SK-N-MC (cell line): ENCODE measurements at regions not wholly inside any gene's neighbourhood (a gene's known extent, or its start where the extent isn't known, plus 50 kb on each side); places are given as distances from the start of the nearest gene placed in this dataset.

Source experiments
- DNase-seq: peaks from one replicate; pipeline ENCODE4 v3.0.0-alpha.2; 2011; ENCODE audit warnings: low read depth, low spot score
- H3K27ac ChIP-seq: fragments of 200-600 bp; sonication (generic); 2 replicates; pipeline ENCODE4 v1.5.1; 2016; ENCODE audit warnings: mixed run types
- H3K36me3 ChIP-seq: fragments of 200-600 bp; sonication (generic); 2 replicates; pipeline ENCODE4 v1.6.1; 2017; ENCODE audit warnings: antibody characterized with exemption, low read length, mixed read lengths; ENCODE audit not compliant: insufficient read depth
- H3K4me3 ChIP-seq: fragments of 200-600 bp; sonication (generic); 2 replicates; pipeline ENCODE4 v1.5.1; 2016
- H3K9ac ChIP-seq: fragments of 200-600 bp; sonication (generic); 2 replicates; pipeline ENCODE4 v1.8.0; 2017; ENCODE audit warnings: mixed run types, mixed read lengths; ENCODE audit not compliant: insufficient read length
- H3K9me3 ChIP-seq: fragments of 200-600 bp; sonication (generic); 2 replicates; pipeline ENCODE4 v1.6.1; 2017; ENCODE audit warnings: low read depth, mild to moderate bottlenecking, antibody characterized with exemption, low read length, moderate library complexity, mixed read lengths
- EZH2 ChIP-seq: fragments of 200-600 bp; sonication (generic); IDR thresholded peaks from one replicate; pipeline ENCODE4 v1.6.1; 2017; ENCODE audit warnings: antibody characterized with exemption
- FOXP2 ChIP-seq: optimal IDR thresholded peaks from 2 replicates; pipeline ENCODE3; 2011; ENCODE audit warnings: mild to moderate bottlenecking, moderate library complexity; ENCODE audit not compliant: insufficient read depth; ENCODE audit errors: extremely low read length, control extremely low read depth
- POLR2AphosphoS5 ChIP-seq: IDR thresholded peaks from 2 replicates; pipeline ENCODE4 v1.6.1; 2012; ENCODE audit warnings: mild to moderate bottlenecking, low read depth, low read length, borderline replicate concordance

DNA sequence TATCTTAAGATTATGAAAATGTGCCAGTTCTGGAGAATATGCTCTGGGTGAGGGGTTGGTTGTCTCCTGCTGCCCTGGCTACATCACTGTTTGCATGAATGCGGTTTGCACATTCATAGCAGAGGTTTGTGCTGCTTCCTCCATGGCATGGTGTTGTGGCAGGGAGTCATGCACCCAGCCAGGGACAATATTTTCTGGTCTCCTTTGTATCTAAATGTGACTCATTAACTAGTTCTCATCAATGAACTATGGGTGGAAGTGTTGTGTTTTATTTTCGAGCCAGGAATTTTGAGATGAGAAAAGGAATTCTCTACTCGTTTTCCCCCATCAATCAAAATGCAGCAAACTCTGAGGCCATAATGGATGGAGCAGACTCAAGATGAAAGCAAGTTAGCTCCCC is 527.3 kb downstream of the SNAPC1 start:
- Histone ChIP-seq H3K4me3 (no peak overlapping the region), H3K9ac (no peak overlapping the region), H3K27ac (no peak overlapping the region), H3K9me3 (no peaks in the 10 kb centered on the region), H3K36me3 (no peaks in the 10 kb centered on the region)
- no peak for DNase-seq
- no peak for TF ChIP-seq FOXP2
- TF ChIP-seq EZH2, result no peak
- no peak for TF ChIP-seq POLR2AphosphoS5

DNA sequence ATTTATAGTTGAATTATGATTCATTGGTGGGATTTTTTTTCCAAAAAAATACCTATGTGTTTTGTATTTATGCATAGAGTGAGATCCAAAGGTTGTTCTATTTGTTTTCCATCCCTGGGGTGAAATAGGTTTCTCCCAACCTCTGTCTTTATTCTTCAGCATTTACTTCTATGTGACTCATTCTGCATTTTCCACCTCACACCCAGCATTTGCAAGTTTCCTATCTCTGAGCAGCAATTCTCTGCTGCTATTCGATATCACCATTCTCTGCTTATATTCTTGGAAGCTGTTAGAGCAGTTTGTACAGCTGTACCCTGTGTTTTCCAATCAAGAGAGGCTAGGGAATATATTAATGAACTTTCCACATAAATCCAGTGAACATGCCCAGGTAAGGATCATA is 538.9 kb downstream of the SNAPC1 start:
- Histone ChIP-seq H3K4me3 (no peak overlapping the region), H3K9ac (no peak overlapping the region), H3K36me3 (no peaks in the 10 kb centered on the region), H3K9me3 (no peaks in the 10 kb centered on the region), H3K27ac (no peak overlapping the region)
- no peak for DNase-seq
- TF ChIP-seq POLR2AphosphoS5 (no peak), FOXP2 (no peak)

DNA sequence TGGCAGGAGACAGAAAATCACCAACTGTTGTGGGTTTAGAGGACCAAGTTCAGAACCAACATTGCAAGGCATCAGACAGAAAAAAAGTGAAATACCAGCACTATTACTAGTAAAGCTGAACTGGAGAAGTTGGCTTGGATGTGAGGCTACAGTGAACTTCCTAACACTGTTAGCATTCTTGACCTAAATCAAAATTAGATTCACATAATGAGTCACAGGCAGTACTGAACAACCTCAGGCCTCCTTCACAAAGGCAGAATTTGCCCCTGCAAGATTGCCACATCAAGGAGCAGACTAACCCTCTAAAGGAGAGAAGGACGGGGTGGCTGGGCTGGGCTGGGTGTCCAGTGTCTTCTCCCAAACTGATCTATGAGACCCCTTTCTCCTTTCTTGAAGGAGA is 539.7 kb downstream of the SNAPC1 start:
- TF ChIP-seq EZH2 (no peak), FOXP2 (no peak)
- H3K27ac ChIP-seq, result no peak overlapping the region
- DNase-seq, result no peak
- H3K9ac ChIP-seq, result no peak overlapping the region
- H3K4me3 ChIP-seq, result no peak overlapping the region
- no peaks in the 10 kb centered on the region for H3K36me3 ChIP-seq
- no peaks in the 10 kb centered on the region for H3K9me3 ChIP-seq

GRCh38 chr14:62303437-62303836 is 541.2 kb downstream of the SNAPC1 start:
- Histone ChIP-seq H3K9ac (no peak overlapping the region), H3K4me3 (no peak overlapping the region), H3K36me3 (no peaks in the 10 kb centered on the region), H3K9me3 (no peaks in the 10 kb centered on the region), H3K27ac (no peak overlapping the region)
- no peak for DNase-seq
- TF ChIP-seq FOXP2, result no peak
- no peak for TF ChIP-seq EZH2
- no peak for TF ChIP-seq POLR2AphosphoS5

GRCh38 chr14:62304257-62304656 is 542.0 kb downstream of the SNAPC1 start:
- H3K9ac ChIP-seq, result no peak overlapping the region
- no peak overlapping the region for H3K27ac ChIP-seq
- DNase-seq, result no peak
- H3K9me3 ChIP-seq, result no peaks in the 10 kb centered on the region
- no peak overlapping the region for H3K4me3 ChIP-seq
- TF ChIP-seq FOXP2 (no peak), EZH2 (no peak), POLR2AphosphoS5 (no peak)
- no peaks in the 10 kb centered on the region for H3K36me3 ChIP-seq

DNA sequence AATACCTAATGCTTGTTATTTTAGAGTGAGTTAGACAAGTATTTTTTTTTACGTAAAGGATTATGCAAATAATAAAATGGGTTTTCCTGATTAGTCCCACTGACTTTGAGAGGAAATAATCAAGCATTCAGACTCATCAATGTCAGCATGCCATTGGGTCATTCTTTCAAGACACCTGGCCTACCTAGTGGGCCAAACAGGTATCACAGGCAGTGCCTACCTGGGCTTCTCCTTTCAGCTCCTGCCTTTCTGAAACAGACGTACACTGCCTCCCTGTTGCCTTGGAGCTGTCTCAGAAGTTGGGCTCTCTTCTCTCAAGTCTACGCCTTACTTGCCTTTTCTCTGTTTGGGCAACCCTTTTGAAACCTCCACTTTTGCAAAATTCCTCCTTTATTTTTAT is 545.6 kb downstream of the SNAPC1 start:
- no peaks in the 10 kb centered on the region for H3K36me3 ChIP-seq
- no peak for DNase-seq

GRCh38 chr14:62308316-62308715 is 546.1 kb downstream of the SNAPC1 start:
- Histone ChIP-seq H3K9me3 (no peaks in the 10 kb centered on the region), H3K4me3 (no peak overlapping the region), H3K27ac (no peak overlapping the region), H3K36me3 (no peaks in the 10 kb centered on the region), H3K9ac (no peak overlapping the region)
- no peak for DNase-seq
- TF ChIP-seq FOXP2 (no peak), EZH2 (no peak), POLR2AphosphoS5 (no peak)

More for the DNA sequence above, 545.6 kb downstream of the SNAPC1 start:
- TF ChIP-seq EZH2 (no peak), POLR2AphosphoS5 (no peak), FOXP2 (no peak)
- H3K4me3 ChIP-seq, result no peak overlapping the region
- no peak overlapping the region for H3K9ac ChIP-seq
- H3K9me3 ChIP-seq, result no peaks in the 10 kb centered on the region
- no peak overlapping the region for H3K27ac ChIP-seq

- Histone ChIP-seq H3K4me3 (no peak overlapping the region), H3K36me3 (no peaks in the 10 kb centered on the region), H3K9me3 (no peaks in the 10 kb centered on the region), H3K27ac (no peak overlapping the region), H3K9ac (no peak overlapping the region)
- TF ChIP-seq EZH2 (no peak), FOXP2 (no peak), POLR2AphosphoS5 (no peak)
- DNase-seq, result no peak
These were observed 546.7 kb downstream of the SNAPC1 start for GRCh38 chr14:62308891-62309290.

DNA sequence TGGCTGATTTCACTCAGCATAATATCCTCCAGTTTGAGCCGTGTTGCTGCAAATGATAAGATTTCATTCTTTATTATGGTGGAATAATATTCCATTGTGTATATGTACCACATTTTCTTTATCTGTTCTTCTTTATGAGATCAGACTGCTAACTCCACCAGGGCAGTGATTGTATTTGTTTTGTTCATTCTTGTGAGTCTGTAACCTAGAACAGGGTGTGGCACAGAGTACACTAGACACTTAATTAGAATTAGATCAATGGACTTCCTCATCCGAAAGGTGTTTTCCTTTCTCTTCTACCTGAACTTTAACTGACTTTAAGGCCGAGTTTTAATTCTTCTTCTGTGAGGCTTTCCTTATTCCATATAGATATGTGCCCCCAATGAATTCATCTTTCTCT is 551.0 kb downstream of the SNAPC1 start:
- H3K4me3 ChIP-seq, result no peak overlapping the region
- H3K27ac ChIP-seq, result no peak overlapping the region
- H3K9me3 ChIP-seq, result no peaks in the 10 kb centered on the region
- H3K9ac ChIP-seq, result no peak overlapping the region
- TF ChIP-seq EZH2, result no peak
- no peak for TF ChIP-seq FOXP2
- TF ChIP-seq POLR2AphosphoS5, result no peak
- no peaks in the 10 kb centered on the region for H3K36me3 ChIP-seq
- no peak for DNase-seq

- no peak for TF ChIP-seq EZH2
- TF ChIP-seq FOXP2, result no peak
- TF ChIP-seq POLR2AphosphoS5, result no peak
- no peak for DNase-seq
- no peaks in the 10 kb centered on the region for H3K9me3 ChIP-seq
- no peak overlapping the region for H3K9ac ChIP-seq
- H3K27ac ChIP-seq, result no peak overlapping the region
- H3K36me3 ChIP-seq, result no peaks in the 10 kb centered on the region
- H3K4me3 ChIP-seq, result no peak overlapping the region
These were observed 552.0 kb downstream of the SNAPC1 start for GRCh38 chr14:62314221-62314620.
